NCI-H446 (cell line): ENCODE measurements at regions not wholly inside any gene's neighbourhood (a gene's known extent, or its start where the extent isn't known, plus 50 kb on each side); places are given as distances from the start of the nearest gene placed in this dataset.
"Not testable (repeated sequence)": the region's sequence is repeated elsewhere in the genome, so short reads cannot be mapped to it uniquely, and the experiment has no call there.

Experiments used
- DNase-seq, 2 experiments: peaks; one replicate each; lab custom pipeline; 2025; lab: John Stamatoyannopoulos, UW

- DNase-seq = no peak
These were observed 156.1 kb upstream of the IVNS1ABP start for GRCh38 chr1:185473186-185473585.

GRCh38 chr1:185468626-185469025 is 151.6 kb upstream of the IVNS1ABP start:
- no peak for DNase-seq

GRCh38 chr1:185467122-185467521 is 150.1 kb upstream of the IVNS1ABP start:
- DNase-seq = no peak

- no peak for DNase-seq
These were observed 147.7 kb upstream of the IVNS1ABP start for GRCh38 chr1:185464777-185465176.

- DNase-seq = no peak
These were observed 146.4 kb upstream of the IVNS1ABP start for GRCh38 chr1:185463433-185463832.

GRCh38 chr1:185463011-185463410 is 146.0 kb upstream of the IVNS1ABP start:
- DNase-seq = no peak

- DNase-seq = not testable (repeated sequence)
These were observed 143.7 kb upstream of the IVNS1ABP start for GRCh38 chr1:185460723-185461122.

GRCh38 chr1:185459141-185459540 is 142.1 kb upstream of the IVNS1ABP start:
- no peak for DNase-seq

- DNase-seq = no peak
These were observed 141.6 kb upstream of the IVNS1ABP start for GRCh38 chr1:185458670-185459069.

GRCh38 chr1:185453496-185454192 is 136.6 kb upstream of the IVNS1ABP start:
- DNase-seq = no peak

- DNase-seq = no peak
These were observed 133.9 kb upstream of the IVNS1ABP start for GRCh38 chr1:185450917-185451316.

- no peak for DNase-seq
These were observed 133.2 kb upstream of the IVNS1ABP start for GRCh38 chr1:185450060-185450788.

- no peak for DNase-seq
These were observed 132.5 kb upstream of the IVNS1ABP start for GRCh38 chr1:185449378-185450059.

- no peak for DNase-seq
These were observed 131.6 kb upstream of the IVNS1ABP start for GRCh38 chr1:185448591-185449186.

- no peak for DNase-seq
These were observed 129.1 kb upstream of the IVNS1ABP start for GRCh38 chr1:185446131-185446530.

GRCh38 chr1:185445594-185445993 is 128.6 kb upstream of the IVNS1ABP start:
- no peak for DNase-seq

GRCh38 chr1:185444676-185445075 is 127.6 kb upstream of the IVNS1ABP start:
- no peak for DNase-seq

- no peak for DNase-seq
These were observed 125.0 kb upstream of the IVNS1ABP start for GRCh38 chr1:185442050-185442449.

- DNase-seq = no peak
These were observed 124.6 kb upstream of the IVNS1ABP start for GRCh38 chr1:185441605-185442004.

GRCh38 chr1:185440877-185441276 is 123.8 kb upstream of the IVNS1ABP start:
- no peak for DNase-seq

- no peak for DNase-seq
These were observed 122.8 kb upstream of the IVNS1ABP start for GRCh38 chr1:185439727-185440415.

GRCh38 chr1:185438936-185439335 is 121.9 kb upstream of the IVNS1ABP start:
- no peak for DNase-seq
